ENCODE measurements at regions not wholly inside any gene's neighbourhood (a gene's known extent, or its start where the extent isn't known, plus 50 kb on each side); places are given as distances from the start of the nearest gene placed in this dataset.

- TF ChIP-seq POLR2A (IDR thresholded peaks at IDR 0.05; ENCODE audit: low read depth, low read length) = no peak
- no peak for TF ChIP-seq JUN (IDR thresholded peaks at IDR 0.05; ENCODE audit: borderline replicate concordance, insufficient read depth, insufficient read length, low read depth)
- no peak for TF ChIP-seq MYC (IDR thresholded peaks at IDR 0.05; ENCODE audit: low read depth, low read length)
- TF ChIP-seq FOS (IDR thresholded peaks at IDR 0.05; ENCODE audit: borderline replicate concordance, insufficient read depth, low read length) = no peak
- TF ChIP-seq, protein P1, sequence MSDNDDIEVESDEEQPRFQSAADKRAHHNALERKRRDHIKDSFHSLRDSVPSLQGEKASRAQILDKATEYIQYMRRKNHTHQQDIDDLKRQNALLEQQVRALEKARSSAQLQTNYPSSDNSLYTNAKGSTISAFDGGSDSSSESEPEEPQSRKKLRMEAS (IDR thresholded peaks at IDR 0.05; ENCODE audit: insufficient read depth, insufficient read length) = no peak
- no peak for TF ChIP-seq GATA2 (IDR thresholded peaks at IDR 0.05; ENCODE audit: insufficient read depth, insufficient read length, low read depth, low read length)
- TF ChIP-seq, protein P2, sequence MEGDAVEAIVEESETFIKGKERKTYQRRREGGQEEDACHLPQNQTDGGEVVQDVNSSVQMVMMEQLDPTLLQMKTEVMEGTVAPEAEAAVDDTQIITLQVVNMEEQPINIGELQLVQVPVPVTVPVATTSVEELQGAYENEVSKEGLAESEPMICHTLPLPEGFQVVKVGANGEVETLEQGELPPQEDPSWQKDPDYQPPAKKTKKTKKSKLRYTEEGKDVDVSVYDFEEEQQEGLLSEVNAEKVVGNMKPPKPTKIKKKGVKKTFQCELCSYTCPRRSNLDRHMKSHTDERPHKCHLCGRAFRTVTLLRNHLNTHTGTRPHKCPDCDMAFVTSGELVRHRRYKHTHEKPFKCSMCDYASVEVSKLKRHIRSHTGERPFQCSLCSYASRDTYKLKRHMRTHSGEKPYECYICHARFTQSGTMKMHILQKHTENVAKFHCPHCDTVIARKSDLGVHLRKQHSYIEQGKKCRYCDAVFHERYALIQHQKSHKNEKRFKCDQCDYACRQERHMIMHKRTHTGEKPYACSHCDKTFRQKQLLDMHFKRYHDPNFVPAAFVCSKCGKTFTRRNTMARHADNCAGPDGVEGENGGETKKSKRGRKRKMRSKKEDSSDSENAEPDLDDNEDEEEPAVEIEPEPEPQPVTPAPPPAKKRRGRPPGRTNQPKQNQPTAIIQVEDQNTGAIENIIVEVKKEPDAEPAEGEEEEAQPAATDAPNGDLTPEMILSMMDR (IDR thresholded peaks at IDR 0.05; ENCODE audit: extremely low read depth in 1 of 2, insufficient read depth in 1 of 2, low read depth in 1 of 2, low read length in 2 of 2) = no peak
- no peak for TF ChIP-seq EZH2 (IDR thresholded peaks at IDR 0.05; ENCODE audit: borderline replicate concordance, low read depth, low read length, severe bottlenecking)
- TF ChIP-seq POLR2AphosphoS5 (IDR thresholded peaks at IDR 0.05; ENCODE audit: insufficient read depth, low read depth, low read length) = no peak
- Histone ChIP-seq H4K20me1 (replicated peaks; ENCODE audit: control insufficient read depth, extremely low read depth, insufficient read depth, low read length) (no peaks in the 10 kb centered on the region), H3K4me1 (ENCODE audit: control insufficient read depth, extremely low read depth, insufficient read depth, low read length) (peaks cover 23% of the 10 kb centered on the region), H3K9me1 (replicated peaks; ENCODE audit: control insufficient read depth, extremely low read depth, insufficient read depth, low read length) (no peaks in the 10 kb centered on the region), H3K36me3 (ENCODE audit: control insufficient read depth in 2 of 2, extremely low read depth in 1 of 2, insufficient read depth in 2 of 2, low read length in 2 of 2) (no peaks in the 10 kb centered on the region), H3K79me2 (ENCODE audit: control insufficient read depth, insufficient read depth, low read length) (no peaks in the 10 kb centered on the region), H3K27me3 (ENCODE audit: control insufficient read depth in 2 of 2, insufficient read depth in 2 of 2, low read length in 2 of 2) (no peaks in the 10 kb centered on the region), H3K4me2 (ENCODE audit: insufficient read depth, low read length) (no peak overlapping the region), H2AFZ (ENCODE audit: low read depth, low read length) (no peak overlapping the region), H3K27ac (ENCODE audit: insufficient read depth, low read depth, low read length) (no peak overlapping the region), H3K4me3 (replicated peaks in 1 of 3; ENCODE audit: insufficient read depth in 1 of 3, low read depth in 1 of 3, low read length in 3 of 3) (no peak overlapping the region), H3K9me3 (replicated peaks; ENCODE audit: control insufficient read depth, insufficient read depth, low read length) (no peaks in the 10 kb centered on the region), H3K9ac (replicated peaks; ENCODE audit: extremely low read depth, insufficient read depth, low read length) (no peak overlapping the region)
- dilution Hi-C loops (cut with MboI; ENCODE audit: extremely low pct_ligation_motif_present, low sequenced_read_pairs) = no loop called here
- CTCF ChIA-PET = interaction anchor here (0.7 kb wide), 1 partner anchor 8 kb away, joined by 3 read pairs; no protein-coding TSS in a partner anchor
- no peak for FAIRE-seq
- no peak for DNase-seq (ENCODE audit: low read depth, low spot score)
- no TSS peak for BruUV-seq (replicated peaks)
- intact Hi-C loops (cut with micrococcal nuclease) = no loop called here
- POLR2A ChIA-PET = no interaction called here
These were observed 64.9 kb downstream of the FOXL3 start for GRCh38 chr7:354597-355470.

Data from endothelial cell of umbilical vein (primary cell).